ENCODE measurements at regions not wholly inside any gene's neighbourhood (a gene's known extent, or its start where the extent isn't known, plus 50 kb on each side); places are given as distances from the start of the nearest gene placed in this dataset.

- H3K36me3 ChIP-seq: no peaks in the 10 kb centered on the region
- H3K4me1 ChIP-seq (ENCODE audit: control insufficient read depth in 1 of 2, insufficient read depth in 1 of 2, low read depth in 1 of 2, low read length in 1 of 2): no peaks in the 10 kb centered on the region
- H3K9me3 ChIP-seq: no peaks in the 10 kb centered on the region
- TF ChIP-seq, protein P1, sequence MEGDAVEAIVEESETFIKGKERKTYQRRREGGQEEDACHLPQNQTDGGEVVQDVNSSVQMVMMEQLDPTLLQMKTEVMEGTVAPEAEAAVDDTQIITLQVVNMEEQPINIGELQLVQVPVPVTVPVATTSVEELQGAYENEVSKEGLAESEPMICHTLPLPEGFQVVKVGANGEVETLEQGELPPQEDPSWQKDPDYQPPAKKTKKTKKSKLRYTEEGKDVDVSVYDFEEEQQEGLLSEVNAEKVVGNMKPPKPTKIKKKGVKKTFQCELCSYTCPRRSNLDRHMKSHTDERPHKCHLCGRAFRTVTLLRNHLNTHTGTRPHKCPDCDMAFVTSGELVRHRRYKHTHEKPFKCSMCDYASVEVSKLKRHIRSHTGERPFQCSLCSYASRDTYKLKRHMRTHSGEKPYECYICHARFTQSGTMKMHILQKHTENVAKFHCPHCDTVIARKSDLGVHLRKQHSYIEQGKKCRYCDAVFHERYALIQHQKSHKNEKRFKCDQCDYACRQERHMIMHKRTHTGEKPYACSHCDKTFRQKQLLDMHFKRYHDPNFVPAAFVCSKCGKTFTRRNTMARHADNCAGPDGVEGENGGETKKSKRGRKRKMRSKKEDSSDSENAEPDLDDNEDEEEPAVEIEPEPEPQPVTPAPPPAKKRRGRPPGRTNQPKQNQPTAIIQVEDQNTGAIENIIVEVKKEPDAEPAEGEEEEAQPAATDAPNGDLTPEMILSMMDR (IDR thresholded peaks at IDR 0.05): no peak
- H3K27ac ChIP-seq: no peak overlapping the region
- H3K4me3 ChIP-seq (ENCODE audit: low read depth in 1 of 2, low read length in 1 of 2): no peak overlapping the region
- no peaks in the 10 kb centered on the region for H3K27me3 ChIP-seq
Observed at GRCh38 chr10:129259128-129259815, 207.8 kb upstream of the MGMT start.

DNA sequence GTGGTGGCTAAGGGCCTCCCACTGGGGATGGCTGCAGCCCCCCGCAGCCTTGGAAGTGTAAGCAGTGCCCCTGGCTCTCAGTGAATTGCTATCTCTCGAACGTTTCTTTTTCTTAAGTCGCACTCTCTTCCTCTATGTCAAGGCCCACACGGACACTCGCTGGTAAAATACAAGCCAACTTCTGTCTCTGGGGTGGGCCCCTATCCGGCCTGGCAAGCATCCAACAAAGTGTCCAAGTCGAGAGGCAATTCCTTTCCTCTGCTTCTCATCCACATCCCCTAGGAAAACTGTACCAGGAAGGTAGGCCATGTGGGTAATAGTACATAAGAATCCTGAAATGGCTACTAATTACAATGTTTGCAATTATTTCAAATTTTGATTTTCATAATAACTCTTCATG is 194.9 kb upstream of the MGMT start:
- no peaks in the 10 kb centered on the region for H3K27me3 ChIP-seq
- TF ChIP-seq, protein P1 (IDR thresholded peaks at IDR 0.05): no peak

GRCh38 chr10:129272866-129273650 is 194.0 kb upstream of the MGMT start:
- Histone ChIP-seq H3K4me3 (ENCODE audit: low read depth in 1 of 2, low read length in 1 of 2) (no peak overlapping the region), H3K9me3 (no peaks in the 10 kb centered on the region), H3K27ac (no peak overlapping the region), H3K27me3 (no peaks in the 10 kb centered on the region), H3K4me1 (ENCODE audit: control insufficient read depth in 1 of 2, insufficient read depth in 1 of 2, low read depth in 1 of 2, low read length in 1 of 2) (no peaks in the 10 kb centered on the region), H3K36me3 (no peaks in the 10 kb centered on the region)
- TF ChIP-seq, protein P1 (IDR thresholded peaks at IDR 0.05): no peak

More for the DNA sequence above, 194.9 kb upstream of the MGMT start:
- H3K27ac ChIP-seq: no peak overlapping the region
- H3K36me3 ChIP-seq: no peaks in the 10 kb centered on the region
- no peaks in the 10 kb centered on the region for H3K4me1 ChIP-seq (ENCODE audit: control insufficient read depth in 1 of 2, insufficient read depth in 1 of 2, low read depth in 1 of 2, low read length in 1 of 2)
- no peaks in the 10 kb centered on the region for H3K9me3 ChIP-seq
- no peak overlapping the region for H3K4me3 ChIP-seq (ENCODE audit: low read depth in 1 of 2, low read length in 1 of 2)

DNA sequence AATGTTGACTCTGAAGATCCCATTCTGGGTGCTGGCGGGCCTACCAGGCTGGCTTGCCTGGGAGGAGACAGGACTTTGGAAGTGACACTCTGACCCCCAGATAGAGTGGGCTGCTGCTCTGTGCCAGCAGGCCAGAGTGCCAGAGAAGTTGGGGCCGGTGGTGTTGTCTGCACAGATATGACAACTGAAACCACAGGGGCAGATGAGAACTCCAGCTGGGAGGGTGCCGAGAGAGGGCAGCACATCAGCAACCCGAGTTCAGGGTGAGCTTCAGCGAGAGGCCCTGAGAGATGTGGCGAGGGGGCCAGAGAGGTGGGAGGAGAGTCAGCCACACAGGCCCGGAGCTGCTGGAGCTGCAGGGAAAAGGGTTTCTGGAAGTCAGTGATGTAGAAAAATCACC is 193.2 kb upstream of the MGMT start:
- TF ChIP-seq, protein P1 (IDR thresholded peaks at IDR 0.05): no peak
- Histone ChIP-seq H3K27ac (no peak overlapping the region), H3K4me1 (ENCODE audit: control insufficient read depth in 1 of 2, insufficient read depth in 1 of 2, low read depth in 1 of 2, low read length in 1 of 2) (no peaks in the 10 kb centered on the region), H3K27me3 (no peaks in the 10 kb centered on the region), H3K36me3 (no peaks in the 10 kb centered on the region), H3K4me3 (ENCODE audit: low read depth in 1 of 2, low read length in 1 of 2) (no peak overlapping the region), H3K9me3 (no peaks in the 10 kb centered on the region)

- TF ChIP-seq, protein P1 (IDR thresholded peaks at IDR 0.05): no peak
- Histone ChIP-seq H3K4me1 (ENCODE audit: control insufficient read depth in 1 of 2, insufficient read depth in 1 of 2, low read depth in 1 of 2, low read length in 1 of 2) (no peaks in the 10 kb centered on the region), H3K36me3 (no peaks in the 10 kb centered on the region), H3K27me3 (no peaks in the 10 kb centered on the region), H3K4me3 (ENCODE audit: low read depth in 1 of 2, low read length in 1 of 2) (no peak overlapping the region), H3K9me3 (no peaks in the 10 kb centered on the region), H3K27ac (no peak overlapping the region)
Observed at GRCh38 chr10:129274748-129275474, 192.1 kb upstream of the MGMT start.
